Epithelial cell of proximal tubule (primary cell): ENCODE measurements at regions not wholly inside any gene's neighbourhood (a gene's known extent, or its start where the extent isn't known, plus 50 kb on each side); places are given as distances from the start of the nearest gene placed in this dataset.

Source experiments
- DNase-seq: peaks from one replicate; pipeline ENCODE4 v3.0.0-alpha.2; 2011; ENCODE audit warnings: low read depth
- H3K4me3 ChIP-seq: 2 replicates; pipeline ENCODE4 v1.5.1; 2011; ENCODE audit warnings: low read depth, mild to moderate bottlenecking, low read length
- TF ChIP-seq, protein P1 (sequence below): conservative IDR thresholded peaks from 2 replicates; pipeline ENCODE4 v1.5.1; 2012; ENCODE audit warnings: low read depth, mild to moderate bottlenecking, low read length

DNA sequence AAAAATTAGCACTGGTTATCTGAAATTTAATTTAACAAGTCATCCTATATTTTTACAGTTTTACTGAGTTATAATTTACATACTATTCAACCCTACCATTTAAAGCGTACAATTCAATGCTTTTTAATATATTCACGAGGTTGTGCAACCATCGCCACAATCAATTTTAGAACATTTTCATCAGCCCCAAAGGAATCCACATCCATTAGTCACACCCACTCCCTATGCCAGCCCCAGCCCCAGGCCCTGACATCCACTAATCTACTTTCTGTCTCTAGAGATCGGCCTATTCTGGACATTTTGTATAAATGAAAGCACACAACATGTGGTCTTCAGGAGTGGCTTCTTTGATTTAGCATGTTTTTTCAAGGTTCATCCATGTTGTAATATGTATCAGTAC lies 134.7 kb downstream of the PSMG1 start:
- DNase-seq, result no peak
- no peak overlapping the region for H3K4me3 ChIP-seq
- TF ChIP-seq, protein P1, sequence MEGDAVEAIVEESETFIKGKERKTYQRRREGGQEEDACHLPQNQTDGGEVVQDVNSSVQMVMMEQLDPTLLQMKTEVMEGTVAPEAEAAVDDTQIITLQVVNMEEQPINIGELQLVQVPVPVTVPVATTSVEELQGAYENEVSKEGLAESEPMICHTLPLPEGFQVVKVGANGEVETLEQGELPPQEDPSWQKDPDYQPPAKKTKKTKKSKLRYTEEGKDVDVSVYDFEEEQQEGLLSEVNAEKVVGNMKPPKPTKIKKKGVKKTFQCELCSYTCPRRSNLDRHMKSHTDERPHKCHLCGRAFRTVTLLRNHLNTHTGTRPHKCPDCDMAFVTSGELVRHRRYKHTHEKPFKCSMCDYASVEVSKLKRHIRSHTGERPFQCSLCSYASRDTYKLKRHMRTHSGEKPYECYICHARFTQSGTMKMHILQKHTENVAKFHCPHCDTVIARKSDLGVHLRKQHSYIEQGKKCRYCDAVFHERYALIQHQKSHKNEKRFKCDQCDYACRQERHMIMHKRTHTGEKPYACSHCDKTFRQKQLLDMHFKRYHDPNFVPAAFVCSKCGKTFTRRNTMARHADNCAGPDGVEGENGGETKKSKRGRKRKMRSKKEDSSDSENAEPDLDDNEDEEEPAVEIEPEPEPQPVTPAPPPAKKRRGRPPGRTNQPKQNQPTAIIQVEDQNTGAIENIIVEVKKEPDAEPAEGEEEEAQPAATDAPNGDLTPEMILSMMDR, result no peak

DNA sequence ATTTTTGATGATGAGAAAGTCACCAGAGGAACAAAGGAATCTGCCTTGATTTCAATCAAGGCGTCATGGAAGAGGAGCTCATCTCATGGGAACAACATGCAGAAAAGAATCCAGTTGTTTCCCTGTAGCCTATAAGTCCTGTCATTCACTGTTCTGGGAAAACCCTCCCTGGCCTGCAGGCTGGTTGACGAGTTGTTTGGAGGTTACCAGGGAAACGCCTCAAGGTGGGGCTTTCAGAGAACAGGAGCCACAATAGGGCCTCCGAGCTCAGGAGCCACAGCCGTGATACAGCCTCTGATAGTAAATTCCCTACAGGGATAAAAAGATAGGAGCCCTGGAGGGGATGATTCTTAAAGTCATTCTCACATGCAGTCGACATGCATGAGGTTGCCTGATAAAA lies 135.2 kb downstream of the PSMG1 start:
- DNase-seq, result peak; percentile 59
- TF ChIP-seq, protein P1, result no peak
- H3K4me3 ChIP-seq, result no peak overlapping the region

DNA sequence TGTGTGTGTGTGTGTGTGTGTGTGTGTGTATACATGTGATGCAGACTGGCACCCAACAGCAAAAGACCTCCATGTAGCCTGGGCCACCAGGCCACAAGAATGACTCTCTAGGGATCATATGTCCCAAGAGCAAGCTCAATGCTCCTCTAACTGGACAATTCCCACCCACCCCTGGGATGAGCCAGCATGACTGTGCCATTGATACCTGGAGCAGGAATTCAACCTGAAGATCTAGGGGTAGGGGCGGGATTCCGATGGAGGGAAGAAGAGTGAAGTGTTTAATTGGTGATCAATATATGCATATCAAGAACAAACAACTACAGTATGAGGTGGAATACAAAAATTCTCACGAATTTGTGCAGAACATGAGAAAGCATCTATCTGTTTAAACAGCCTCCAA lies 136.2 kb downstream of the PSMG1 start:
- TF ChIP-seq, protein P1, result no peak
- no peak for DNase-seq
- no peak overlapping the region for H3K4me3 ChIP-seq

DNA sequence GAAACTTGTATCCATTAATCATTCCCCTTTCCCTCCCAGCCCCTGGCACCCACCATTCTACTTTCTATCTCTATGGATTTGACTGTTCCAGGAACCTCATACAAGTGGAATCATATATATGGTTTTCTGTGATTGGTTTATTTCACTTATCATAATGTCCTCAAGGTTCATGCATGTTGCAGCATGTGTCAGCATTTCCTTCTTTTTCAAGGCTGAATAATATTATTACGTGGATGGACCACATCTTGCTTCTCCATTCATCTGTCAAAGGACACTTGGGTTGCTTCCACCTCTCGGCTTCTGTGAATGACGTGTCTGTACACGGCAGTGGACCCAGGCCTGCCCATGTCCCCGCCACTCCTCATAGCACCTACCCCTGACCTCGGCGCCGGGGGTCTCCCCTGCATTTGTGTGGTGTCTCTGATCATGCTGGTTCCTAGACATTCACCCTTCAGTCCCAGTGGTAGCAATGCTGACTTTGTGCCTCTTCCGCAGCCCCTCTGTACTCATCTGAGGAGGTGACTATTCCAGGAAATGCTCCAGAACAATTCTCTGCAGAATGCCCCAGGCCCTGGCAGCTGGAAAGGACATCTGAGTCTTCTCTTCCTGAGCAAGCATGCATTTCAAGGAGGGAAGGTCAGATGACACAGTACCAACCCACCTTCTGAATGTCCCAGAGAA lies 136.9 kb downstream of the PSMG1 start:
- no peak for DNase-seq
- no peak overlapping the region for H3K4me3 ChIP-seq
- TF ChIP-seq, protein P1, result no peak

DNA sequence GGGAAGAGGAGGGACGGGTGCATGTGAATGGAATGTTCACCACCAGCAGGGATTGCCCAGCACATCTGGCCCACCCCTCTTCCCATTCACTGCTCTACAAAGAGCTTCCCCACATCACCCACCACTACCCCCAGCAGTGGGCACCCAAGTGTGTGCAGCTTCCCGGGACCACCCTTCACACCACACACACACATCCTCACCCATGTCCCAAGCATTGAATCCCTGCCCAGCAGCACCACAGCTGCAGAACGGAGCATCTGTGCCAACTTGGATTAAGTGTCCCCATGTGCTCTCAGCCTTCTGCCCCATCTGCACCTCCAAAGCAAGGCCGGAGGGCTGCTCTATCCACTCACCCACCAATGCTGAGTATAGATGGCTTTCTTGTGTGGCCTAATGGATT lies 141.4 kb downstream of the PSMG1 start:
- no peak for DNase-seq
- TF ChIP-seq, protein P1, result no peak
- H3K4me3 ChIP-seq, result no peak overlapping the region

DNA sequence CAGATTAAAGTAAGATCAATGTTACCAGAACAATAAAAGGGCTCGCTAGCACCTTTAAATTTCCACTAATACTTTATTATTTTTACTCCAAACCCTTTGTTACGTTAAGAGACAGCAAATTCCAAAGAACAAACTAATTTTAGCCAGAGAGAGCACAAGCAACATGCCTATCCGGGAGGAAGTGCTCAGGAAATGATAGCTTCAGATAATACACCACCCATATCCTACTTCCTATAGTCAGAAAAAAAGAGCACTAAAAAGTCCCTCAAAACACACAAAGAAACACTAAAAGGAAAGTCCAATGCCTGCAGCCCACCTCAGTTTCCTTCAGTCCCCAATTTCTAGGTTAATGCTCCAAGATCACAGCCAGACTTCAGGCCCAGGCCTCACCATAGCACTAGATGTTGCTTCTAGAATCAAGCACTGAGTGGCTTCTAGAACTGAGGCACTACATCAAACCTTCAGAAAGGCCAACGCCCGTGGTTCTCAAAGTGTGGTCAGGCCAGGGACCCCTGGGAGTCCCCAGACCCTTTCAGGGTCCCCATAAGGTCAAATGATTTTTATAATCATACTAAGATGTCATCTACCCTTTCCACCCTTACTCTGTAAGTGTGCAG lies 142.6 kb downstream of the PSMG1 start:
- H3K4me3 ChIP-seq, result no peak overlapping the region
- TF ChIP-seq, protein P1, result no peak
- DNase-seq, result no peak
